Ishikawa (cell line): ENCODE measurements at regions not wholly inside any gene's neighbourhood (a gene's known extent, or its start where the extent isn't known, plus 50 kb on each side); places are given as distances from the start of the nearest gene placed in this dataset.

Experiments
- CEBPB ChIP-seq: IDR thresholded peaks from 2 replicates; pipeline ENCODE4 v1.6.1; 2012
- EP300 ChIP-seq: IDR thresholded peaks from 2 replicates; pipeline ENCODE4 v1.6.1; 2012; ENCODE audit warnings: borderline replicate concordance
- MAX ChIP-seq: IDR thresholded peaks from 2 replicates; pipeline ENCODE4 v1.6.1; 2012
- RAD21 ChIP-seq: IDR thresholded peaks from 2 replicates; pipeline ENCODE4 v1.6.1; 2012; ENCODE audit warnings: low read depth
- REST ChIP-seq: IDR thresholded peaks from 2 replicates; pipeline ENCODE4 v1.6.1; 2012; ENCODE audit warnings: low read depth, mild to moderate bottlenecking
- USF1 ChIP-seq: IDR thresholded peaks from 2 replicates; pipeline ENCODE4 v1.6.1; 2012

DNA sequence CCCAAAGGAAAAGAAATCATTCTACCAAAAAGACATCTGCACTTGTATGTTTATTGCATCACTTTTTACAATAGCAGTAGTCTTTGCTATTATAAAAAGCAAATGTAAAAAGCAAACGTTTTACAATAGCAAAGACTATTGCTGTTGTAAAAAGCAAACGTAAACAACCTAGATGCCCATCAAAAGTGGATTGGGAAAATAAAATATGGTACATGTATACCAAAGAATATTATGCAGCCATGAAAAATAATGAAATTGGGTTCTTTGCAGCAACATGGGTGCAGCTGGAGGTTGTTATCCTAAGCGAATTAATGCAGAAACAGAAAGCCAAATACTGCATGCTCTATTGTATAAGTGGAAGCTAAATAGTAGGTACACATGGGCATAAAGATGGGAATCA lies 97.3 kb upstream of the ZBTB20 start:
- TF ChIP-seq EP300 (no peak), MAX (no peak), USF1 (no peak), REST (no peak), RAD21 (no peak), CEBPB (no peak)
